Activated naive CD8-positive, alpha-beta T cell treated with anti-CD3 and anti-CD28 coated beads for 36 hours (primary cell): ENCODE measurements at regions not wholly inside any gene's neighbourhood (a gene's known extent, or its start where the extent isn't known, plus 50 kb on each side); places are given as distances from the start of the nearest gene placed in this dataset.
"Not testable (repeated sequence)": the region's sequence is repeated elsewhere in the genome, so short reads cannot be mapped to it uniquely, and the experiment has no call there.

ENCODE experiments used
- DNase-seq: peaks from one replicate; pipeline ENCODE4 v3.0.0; 2021
- H3K27ac Mint-ChIP-seq: one replicate; pipeline ENCODE4 v1.8.0; 2022; ENCODE audit warnings: mild to moderate bottlenecking, moderate library complexity, mixed read lengths
- H3K27me3 Mint-ChIP-seq: one replicate; pipeline ENCODE4 v1.8.0; 2022; ENCODE audit warnings: mild to moderate bottlenecking, mixed read lengths
- H3K36me3 Mint-ChIP-seq: one replicate; pipeline ENCODE4 v1.8.0; 2021; ENCODE audit warnings: mild to moderate bottlenecking, mixed read lengths
- H3K4me1 Mint-ChIP-seq: one replicate; pipeline ENCODE4 v1.8.0; 2021; ENCODE audit warnings: mixed read lengths
- H3K4me3 Mint-ChIP-seq: one replicate; pipeline ENCODE4 v1.8.0; 2022; ENCODE audit warnings: mild to moderate bottlenecking, moderate library complexity, mixed read lengths
- H3K9me3 Mint-ChIP-seq: one replicate; pipeline ENCODE4 v1.8.0; 2022; ENCODE audit warnings: mixed read lengths

DNA sequence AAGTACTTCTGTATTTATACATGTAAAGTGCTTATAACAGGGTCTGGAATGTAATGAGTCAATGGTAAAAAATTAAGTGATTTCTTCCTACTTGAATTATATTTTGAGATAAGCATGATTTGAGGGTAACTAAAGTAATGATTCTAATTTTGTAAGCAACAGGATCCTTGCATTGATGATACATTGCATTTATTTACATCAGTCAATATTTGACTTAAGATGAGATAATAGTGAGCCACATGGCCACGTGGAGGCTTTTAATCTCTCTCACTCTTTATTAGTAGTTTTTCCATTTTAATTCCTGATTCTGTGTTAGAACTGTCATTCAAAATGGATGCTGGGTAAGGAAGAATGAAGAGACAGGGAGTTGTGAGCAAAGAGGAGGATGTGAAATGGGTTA, 298.1 kb upstream of the PRICKLE1 start:
- DNase-seq: no peak
- Mint-ChIP-seq H3K4me1 (no peaks in the 10 kb centered on the region), H3K27ac (no peak overlapping the region), H3K9me3 (peaks cover 4% of the 10 kb centered on the region), H3K4me3 (no peak overlapping the region), H3K36me3 (no peaks in the 10 kb centered on the region), H3K27me3 (no peaks in the 10 kb centered on the region)

DNA sequence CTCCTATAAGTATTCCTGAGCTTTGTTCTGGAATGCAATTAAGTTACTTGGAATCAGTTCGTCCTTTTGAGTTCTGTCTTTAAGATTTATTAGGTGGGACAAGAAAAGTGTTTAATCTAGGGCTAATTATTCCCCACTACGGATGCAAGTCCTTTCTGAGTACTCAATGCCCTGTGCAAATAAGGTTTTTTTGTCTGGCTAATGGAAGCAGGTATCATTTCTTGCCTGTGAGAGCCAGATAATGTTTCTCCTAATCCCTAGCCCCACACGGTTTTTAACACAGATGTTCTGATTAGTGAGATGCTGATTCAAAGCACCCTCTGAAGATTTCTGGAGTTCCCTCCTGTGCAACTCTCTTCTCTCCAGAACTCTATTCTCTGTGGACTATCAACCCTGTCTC, 296.6 kb upstream of the PRICKLE1 start:
- H3K27me3 Mint-ChIP-seq: no peaks in the 10 kb centered on the region
- H3K9me3 Mint-ChIP-seq: peaks cover 5% of the 10 kb centered on the region
- no peak for DNase-seq
- no peak overlapping the region for H3K27ac Mint-ChIP-seq
- H3K4me3 Mint-ChIP-seq: no peak overlapping the region
- H3K36me3 Mint-ChIP-seq: no peaks in the 10 kb centered on the region
- H3K4me1 Mint-ChIP-seq: no peaks in the 10 kb centered on the region

DNA sequence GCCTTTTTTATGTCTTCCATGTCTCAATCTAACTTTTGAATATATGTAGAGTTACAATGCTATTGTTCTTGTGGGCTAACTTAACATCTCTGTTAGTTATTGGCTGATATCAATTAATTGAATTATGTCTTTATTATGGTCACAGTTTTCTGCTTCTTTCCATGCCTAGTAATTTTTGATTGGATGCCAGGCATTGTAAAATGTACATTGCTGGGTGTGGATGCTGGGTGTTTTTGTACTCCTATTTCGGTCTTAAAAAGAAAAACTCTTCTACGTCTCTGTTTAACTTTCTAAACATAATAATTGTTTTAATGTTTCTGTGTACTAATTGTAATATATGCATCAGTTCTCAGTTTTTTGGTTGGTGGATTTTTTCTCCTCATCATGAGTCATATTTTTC, 296.1 kb upstream of the PRICKLE1 start:
- DNase-seq: no peak
- peaks cover 8% of the 10 kb centered on the region for H3K9me3 Mint-ChIP-seq
- no peaks in the 10 kb centered on the region for H3K36me3 Mint-ChIP-seq
- no peaks in the 10 kb centered on the region for H3K27me3 Mint-ChIP-seq
- no peak overlapping the region for H3K27ac Mint-ChIP-seq
- H3K4me1 Mint-ChIP-seq: no peaks in the 10 kb centered on the region
- H3K4me3 Mint-ChIP-seq: no peak overlapping the region

DNA sequence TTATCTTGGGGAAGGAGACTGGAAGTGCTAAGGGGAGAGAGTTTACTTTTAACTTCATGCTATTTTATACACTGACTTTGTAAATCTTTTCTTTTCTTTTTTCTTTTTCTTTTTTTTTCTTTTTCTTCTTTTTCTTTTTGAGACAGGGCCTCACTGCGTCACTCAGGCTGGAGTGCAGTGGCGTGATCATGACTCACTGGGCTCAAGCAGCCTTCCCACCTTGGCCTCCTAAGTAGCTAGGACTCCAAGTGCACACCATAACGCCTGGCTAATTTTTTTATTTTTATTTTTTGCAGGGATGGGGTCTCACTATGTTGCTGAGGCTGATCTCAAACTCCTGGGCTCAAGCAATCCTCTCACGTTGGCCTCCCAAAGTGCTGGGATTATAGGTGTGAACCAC, 294.6 kb upstream of the PRICKLE1 start:
- no peaks in the 10 kb centered on the region for H3K27me3 Mint-ChIP-seq
- no peak overlapping the region for H3K4me3 Mint-ChIP-seq
- no peaks in the 10 kb centered on the region for H3K36me3 Mint-ChIP-seq
- peaks cover 7% of the 10 kb centered on the region for H3K9me3 Mint-ChIP-seq
- no peaks in the 10 kb centered on the region for H3K4me1 Mint-ChIP-seq
- H3K27ac Mint-ChIP-seq: no peak overlapping the region
- DNase-seq: no peak

DNA sequence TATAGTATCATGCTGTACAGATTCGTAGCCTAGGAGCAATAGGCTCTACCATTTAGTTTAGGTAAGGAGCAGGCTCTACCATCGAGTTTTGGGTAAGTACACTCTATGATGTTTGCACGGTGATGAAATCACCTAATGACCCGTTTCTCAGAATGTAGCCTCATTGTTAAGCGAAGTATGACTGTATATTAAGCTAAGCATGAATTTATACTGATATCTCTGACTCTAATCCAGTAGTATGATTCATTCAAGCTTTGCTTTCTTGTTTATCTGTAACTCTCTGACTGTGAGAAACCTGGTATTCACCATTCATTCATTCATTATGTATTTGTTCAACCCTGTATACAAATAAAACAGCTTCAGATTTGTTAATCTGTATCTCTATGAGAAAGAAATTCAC, 283.9 kb upstream of the PRICKLE1 start:
- peaks cover 4% of the 10 kb centered on the region for H3K27me3 Mint-ChIP-seq
- no peak overlapping the region for H3K4me3 Mint-ChIP-seq
- no peaks in the 10 kb centered on the region for H3K4me1 Mint-ChIP-seq
- H3K9me3 Mint-ChIP-seq: peaks cover 5% of the 10 kb centered on the region
- no peaks in the 10 kb centered on the region for H3K36me3 Mint-ChIP-seq
- DNase-seq: no peak
- no peak overlapping the region for H3K27ac Mint-ChIP-seq

DNA sequence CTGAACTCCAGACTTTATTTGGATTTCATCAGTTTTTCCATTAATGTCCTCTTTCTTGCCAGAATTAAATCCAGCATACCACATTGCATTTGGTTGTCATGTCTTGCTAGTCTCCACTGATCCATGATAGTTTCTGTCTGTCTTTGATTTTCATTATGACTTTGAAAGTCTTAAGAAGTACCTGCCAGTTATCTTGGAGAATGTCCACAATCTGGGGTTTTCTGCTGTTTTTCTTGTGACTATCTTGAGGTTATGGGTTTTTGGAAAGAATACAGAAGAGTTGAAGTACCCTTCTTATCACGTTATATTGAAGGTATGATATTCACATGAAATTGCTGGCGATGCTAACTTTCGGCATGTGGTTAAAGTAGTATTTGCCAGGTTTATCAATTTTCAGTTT, 282.3 kb upstream of the PRICKLE1 start:
- no peaks in the 10 kb centered on the region for H3K27me3 Mint-ChIP-seq
- no peaks in the 10 kb centered on the region for H3K36me3 Mint-ChIP-seq
- no peak overlapping the region for H3K27ac Mint-ChIP-seq
- no peaks in the 10 kb centered on the region for H3K9me3 Mint-ChIP-seq
- H3K4me1 Mint-ChIP-seq: no peaks in the 10 kb centered on the region
- H3K4me3 Mint-ChIP-seq: no peak overlapping the region
- DNase-seq: no peak

DNA sequence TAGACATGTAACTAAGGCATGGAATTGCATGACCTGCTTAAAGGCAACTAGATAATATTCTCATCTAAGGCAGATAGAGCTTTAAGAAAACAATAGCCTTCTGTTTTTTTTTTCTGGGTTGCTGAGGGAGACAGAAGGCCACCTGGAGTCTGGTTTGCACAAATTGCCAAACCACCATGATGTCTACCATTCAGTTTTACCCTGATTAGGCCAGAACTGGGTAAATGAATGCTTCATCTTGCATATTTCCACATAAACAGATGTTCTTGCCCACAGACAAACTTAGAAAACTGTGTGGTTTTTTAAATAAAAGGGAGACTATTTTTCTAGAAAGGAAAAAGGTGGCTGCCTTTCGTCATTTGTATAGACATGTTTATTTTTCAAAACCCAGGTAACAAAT, 278.7 kb upstream of the PRICKLE1 start:
- H3K9me3 Mint-ChIP-seq: no peaks in the 10 kb centered on the region
- H3K36me3 Mint-ChIP-seq: no peaks in the 10 kb centered on the region
- H3K4me3 Mint-ChIP-seq: no peak overlapping the region
- no peak overlapping the region for H3K27ac Mint-ChIP-seq
- no peaks in the 10 kb centered on the region for H3K4me1 Mint-ChIP-seq
- no peaks in the 10 kb centered on the region for H3K27me3 Mint-ChIP-seq
- DNase-seq: no peak

DNA sequence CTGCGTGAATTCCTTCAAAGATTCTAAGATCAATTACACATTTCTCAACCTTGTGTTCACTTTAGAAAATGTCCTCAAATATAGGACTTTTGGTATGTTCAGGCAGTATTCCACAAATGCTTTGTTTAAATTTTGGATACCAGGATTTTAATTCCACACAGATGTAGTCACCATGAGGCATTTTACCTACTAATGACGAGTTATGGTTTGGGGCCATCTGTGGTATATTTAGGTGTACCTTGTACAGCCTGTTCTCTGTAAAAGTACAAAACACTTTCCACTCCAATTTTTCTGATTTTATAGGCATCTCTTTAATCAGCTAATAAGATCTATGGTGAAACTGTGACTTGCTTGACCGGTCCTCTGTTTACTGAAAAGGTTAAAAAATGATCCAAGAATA, 275.7 kb upstream of the PRICKLE1 start:
- Mint-ChIP-seq H3K27me3 (no peaks in the 10 kb centered on the region), H3K36me3 (no peaks in the 10 kb centered on the region), H3K9me3 (no peaks in the 10 kb centered on the region), H3K27ac (no peak overlapping the region), H3K4me1 (no peaks in the 10 kb centered on the region), H3K4me3 (no peak overlapping the region)
- no peak for DNase-seq

DNA sequence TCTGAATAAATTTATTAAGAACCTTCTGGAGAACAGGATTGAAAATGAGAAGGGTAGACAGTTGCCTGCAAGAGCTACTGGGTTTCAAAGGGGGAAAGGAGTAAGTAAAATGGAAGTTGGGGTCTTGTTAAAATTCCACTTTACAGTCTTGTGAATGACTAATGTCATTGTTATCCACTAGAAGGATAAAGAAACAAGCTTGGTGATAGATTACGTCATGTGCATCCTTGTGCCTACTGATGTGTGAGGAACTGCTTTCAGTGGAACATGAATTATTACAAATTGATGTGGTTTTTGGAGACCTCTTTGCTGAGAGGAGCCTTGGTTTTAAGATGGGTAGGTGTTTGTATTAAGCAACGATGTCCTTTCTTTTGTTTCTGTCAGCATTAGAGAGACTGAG, 272.5 kb upstream of the PRICKLE1 start:
- DNase-seq: no peak
- no peak overlapping the region for H3K4me3 Mint-ChIP-seq
- no peaks in the 10 kb centered on the region for H3K9me3 Mint-ChIP-seq
- no peak overlapping the region for H3K27ac Mint-ChIP-seq
- H3K4me1 Mint-ChIP-seq: no peaks in the 10 kb centered on the region
- H3K27me3 Mint-ChIP-seq: no peaks in the 10 kb centered on the region
- no peaks in the 10 kb centered on the region for H3K36me3 Mint-ChIP-seq

DNA sequence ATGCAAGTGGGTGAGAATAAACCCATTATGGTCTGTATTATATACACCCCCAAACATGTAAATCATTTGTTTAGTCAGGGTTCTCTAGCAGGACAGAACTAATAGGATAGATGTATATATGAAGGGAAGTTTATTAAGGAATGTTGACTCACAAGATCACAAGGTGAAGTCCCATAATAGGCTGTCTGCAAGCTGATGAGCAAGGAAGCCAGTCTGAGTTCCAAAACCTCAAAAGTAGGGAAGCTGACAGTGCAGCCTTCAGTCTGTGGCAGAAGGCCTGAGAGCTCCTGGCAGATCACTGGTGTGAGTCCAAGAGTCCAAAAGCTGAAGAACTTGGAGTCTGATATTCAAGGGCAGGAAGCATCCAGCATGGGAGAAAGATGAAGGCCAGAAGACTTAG, 270.8 kb upstream of the PRICKLE1 start:
- not testable (repeated sequence) for H3K27me3 Mint-ChIP-seq, H3K27ac Mint-ChIP-seq, H3K9me3 Mint-ChIP-seq, H3K4me3 Mint-ChIP-seq, H3K36me3 Mint-ChIP-seq, DNase-seq, H3K4me1 Mint-ChIP-seq

DNA sequence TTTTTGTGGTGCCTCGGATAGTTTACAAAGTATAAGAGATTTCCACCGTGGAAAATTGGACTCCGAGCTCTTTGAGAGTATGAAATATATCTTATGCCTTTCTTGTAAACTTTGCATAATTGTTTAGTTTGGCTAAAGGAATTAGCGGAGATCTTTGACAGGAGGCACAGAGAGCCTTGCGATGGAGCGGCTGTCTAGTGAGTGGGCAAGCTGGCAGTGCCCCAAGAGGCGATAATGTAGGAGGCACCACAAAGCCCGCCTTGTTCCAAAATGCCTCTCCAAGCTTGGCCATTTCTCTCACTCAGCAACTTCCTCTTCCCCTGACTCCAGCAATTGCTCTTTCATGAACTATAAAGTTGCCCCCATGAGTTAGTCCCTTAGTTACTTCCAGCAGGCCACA, 270.1 kb upstream of the PRICKLE1 start:
- no peaks in the 10 kb centered on the region for H3K36me3 Mint-ChIP-seq

DNA sequence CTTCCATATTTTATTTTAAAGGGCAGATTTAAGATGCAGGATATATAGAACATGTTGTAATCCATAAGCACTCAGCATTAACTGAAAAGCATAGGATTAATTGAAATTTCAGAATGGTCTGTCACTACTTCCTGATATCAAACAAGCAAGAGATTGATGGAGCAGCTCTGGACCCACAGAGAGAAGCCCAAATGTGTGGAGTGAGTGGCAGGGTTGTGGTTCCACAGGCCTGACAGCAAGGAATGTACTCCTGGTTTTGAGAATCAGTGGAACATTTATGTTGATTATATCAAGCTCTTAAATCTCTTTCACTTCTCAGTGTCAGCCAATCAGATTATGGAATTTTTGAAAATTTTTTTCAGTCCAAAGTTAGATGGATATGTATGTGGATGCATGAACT, 267.6 kb upstream of the PRICKLE1 start:
- Mint-ChIP-seq H3K9me3 (no peaks in the 10 kb centered on the region), H3K4me3 (no peak overlapping the region), H3K27ac (no peak overlapping the region), H3K27me3 (no peaks in the 10 kb centered on the region), H3K4me1 (no peaks in the 10 kb centered on the region), H3K36me3 (no peaks in the 10 kb centered on the region)
- DNase-seq: no peak

More for the DNA sequence above, 270.1 kb upstream of the PRICKLE1 start:
- no peaks in the 10 kb centered on the region for H3K9me3 Mint-ChIP-seq
- DNase-seq: no peak
- no peak overlapping the region for H3K4me3 Mint-ChIP-seq
- H3K4me1 Mint-ChIP-seq: no peaks in the 10 kb centered on the region
- no peak overlapping the region for H3K27ac Mint-ChIP-seq
- no peaks in the 10 kb centered on the region for H3K27me3 Mint-ChIP-seq

DNA sequence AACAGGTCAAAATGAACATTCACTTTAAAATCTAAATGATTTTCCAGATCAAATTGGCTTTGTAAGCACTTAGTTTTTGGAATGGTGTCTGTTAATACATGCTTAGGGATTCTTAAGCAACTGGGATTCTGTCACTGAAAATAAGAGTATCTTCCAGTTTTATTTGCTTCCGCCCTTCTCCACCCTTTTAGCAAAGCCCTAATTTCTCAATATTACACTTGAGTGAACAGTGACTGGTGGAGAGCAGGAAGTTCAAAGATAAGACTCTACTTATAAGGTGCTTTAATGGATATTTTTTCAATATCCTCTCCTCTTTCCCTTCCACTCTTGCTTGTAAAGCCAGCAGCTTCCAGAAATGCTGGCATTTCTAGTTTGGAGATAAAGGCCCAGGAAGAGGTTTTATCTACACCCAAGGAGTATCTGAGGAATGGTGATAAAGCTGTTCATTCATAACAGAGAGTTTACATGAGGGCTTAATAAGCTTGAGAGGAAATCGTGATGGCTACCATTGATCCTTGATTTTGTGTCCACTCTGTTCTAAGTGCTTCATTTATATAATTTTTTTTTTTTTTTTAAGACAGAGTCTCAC, 265.9 kb upstream of the PRICKLE1 start:
- H3K4me3 Mint-ChIP-seq: no peak overlapping the region
- no peak for DNase-seq
- H3K27me3 Mint-ChIP-seq: no peaks in the 10 kb centered on the region
- H3K9me3 Mint-ChIP-seq: no peaks in the 10 kb centered on the region
- no peaks in the 10 kb centered on the region for H3K36me3 Mint-ChIP-seq
- H3K27ac Mint-ChIP-seq: no peak overlapping the region
- no peaks in the 10 kb centered on the region for H3K4me1 Mint-ChIP-seq

DNA sequence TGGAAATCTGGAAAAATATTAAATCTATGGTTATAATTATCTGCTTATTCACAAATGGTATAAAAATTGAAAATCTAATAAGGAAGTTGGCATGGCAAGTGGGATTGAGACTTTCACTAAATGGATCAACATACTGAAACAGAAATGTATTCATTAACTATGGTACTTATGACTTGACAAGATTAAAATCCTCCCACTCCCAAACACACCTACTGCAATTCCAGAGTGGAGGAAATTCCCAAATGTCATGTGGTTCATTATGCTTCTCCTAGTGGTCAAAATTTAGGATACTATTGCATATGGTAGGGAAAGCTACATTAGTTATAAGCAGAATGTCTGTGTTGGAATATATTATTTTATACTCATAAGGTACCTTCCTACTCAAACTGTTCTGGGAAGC, 265.3 kb upstream of the PRICKLE1 start:
- H3K27me3 Mint-ChIP-seq: no peaks in the 10 kb centered on the region
- no peak overlapping the region for H3K4me3 Mint-ChIP-seq
- no peak overlapping the region for H3K27ac Mint-ChIP-seq
- no peaks in the 10 kb centered on the region for H3K9me3 Mint-ChIP-seq
- no peak for DNase-seq
- no peaks in the 10 kb centered on the region for H3K4me1 Mint-ChIP-seq
- no peaks in the 10 kb centered on the region for H3K36me3 Mint-ChIP-seq

DNA sequence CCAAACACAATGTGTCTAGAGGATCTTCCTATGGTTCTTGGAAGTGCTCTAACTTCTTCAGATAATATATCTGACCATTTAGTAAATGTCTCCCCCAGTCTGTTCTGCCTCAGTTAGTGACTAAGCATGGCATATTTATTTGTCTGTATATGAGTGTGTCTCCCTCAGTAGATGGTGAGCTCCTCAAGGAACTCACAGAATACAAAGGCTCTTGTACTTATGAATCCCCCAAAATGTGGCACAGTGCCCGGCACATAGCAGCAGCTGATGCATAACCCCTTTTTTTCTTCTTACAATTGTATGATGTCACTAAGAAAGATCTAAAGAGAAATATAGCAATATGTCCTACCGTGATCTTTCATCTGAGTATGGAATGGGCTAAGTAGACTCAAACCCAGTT, 264.7 kb upstream of the PRICKLE1 start:
- no peak overlapping the region for H3K27ac Mint-ChIP-seq
- no peaks in the 10 kb centered on the region for H3K27me3 Mint-ChIP-seq
- H3K4me3 Mint-ChIP-seq: no peak overlapping the region
- H3K9me3 Mint-ChIP-seq: no peaks in the 10 kb centered on the region
- H3K36me3 Mint-ChIP-seq: no peaks in the 10 kb centered on the region
- no peak for DNase-seq
- H3K4me1 Mint-ChIP-seq: no peaks in the 10 kb centered on the region

DNA sequence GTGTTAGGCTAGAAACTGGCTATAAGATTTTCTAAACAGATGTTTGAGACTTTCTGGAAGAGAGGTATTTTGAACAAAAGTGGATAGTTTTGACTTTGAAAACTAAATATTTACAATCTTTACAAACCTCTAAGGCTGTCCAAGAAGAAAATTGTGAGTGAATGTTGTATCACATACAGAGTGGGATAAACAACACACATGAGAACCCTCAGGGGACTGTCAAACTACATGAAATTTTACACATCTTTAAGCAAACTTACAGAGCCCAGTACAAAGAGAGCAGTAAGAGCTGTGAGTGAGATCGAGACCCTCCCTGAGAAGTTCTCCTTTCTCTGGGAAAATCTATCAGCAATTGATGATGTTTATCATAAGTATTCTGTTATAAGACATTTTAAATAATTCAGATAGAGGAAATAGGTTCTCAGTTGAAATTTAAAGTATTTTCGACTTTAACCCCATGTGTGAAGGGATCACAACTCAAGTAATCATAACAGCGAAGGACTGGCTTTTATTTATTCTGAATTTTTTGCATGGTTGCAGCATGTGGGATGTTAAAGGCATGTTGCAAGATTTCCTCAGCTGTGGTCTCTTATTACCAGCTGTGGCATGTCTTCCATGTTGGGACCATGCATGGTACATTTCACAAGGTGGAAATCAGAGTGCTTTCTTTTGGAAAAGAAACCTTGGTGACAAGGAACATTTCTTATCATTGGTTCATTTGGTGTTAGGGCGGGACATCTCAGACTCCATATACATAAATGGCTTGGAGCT, 264.0 kb upstream of the PRICKLE1 start:
- Mint-ChIP-seq H3K27ac (no peak overlapping the region), H3K4me3 (no peak overlapping the region), H3K4me1 (no peaks in the 10 kb centered on the region), H3K36me3 (no peaks in the 10 kb centered on the region), H3K9me3 (no peaks in the 10 kb centered on the region), H3K27me3 (no peaks in the 10 kb centered on the region)
- DNase-seq: no peak
